ENCODE measurements at regions not wholly inside any gene's neighbourhood (a gene's known extent, or its start where the extent isn't known, plus 50 kb on each side); places are given as distances from the start of the nearest gene placed in this dataset.

- DNase-seq (ENCODE audit: low read depth): no peak
Observed at GRCh38 chr4:17112292-17112659, 213.8 kb upstream of the LDB2 start.

- DNase-seq (ENCODE audit: low read depth): no peak
Observed at GRCh38 chr4:17109126-17109525, 210.7 kb upstream of the LDB2 start.

GRCh38 chr4:17103231-17103630 lies 204.8 kb upstream of the LDB2 start:
- no peak for DNase-seq (ENCODE audit: low read depth)

GRCh38 chr4:17098996-17099395 lies 200.6 kb upstream of the LDB2 start:
- no peak for DNase-seq (ENCODE audit: low read depth)

GRCh38 chr4:17098401-17098800 lies 200.0 kb upstream of the LDB2 start:
- DNase-seq (ENCODE audit: low read depth): no peak

- DNase-seq (ENCODE audit: low read depth): no peak
Observed at GRCh38 chr4:17097362-17097761, 198.9 kb upstream of the LDB2 start.

GRCh38 chr4:17096692-17097091 lies 198.2 kb upstream of the LDB2 start:
- DNase-seq (ENCODE audit: low read depth): no peak

- no peak for DNase-seq (ENCODE audit: low read depth)
Observed at GRCh38 chr4:17095771-17096170, 197.3 kb upstream of the LDB2 start.

- no peak for DNase-seq (ENCODE audit: low read depth)
Observed at GRCh38 chr4:17094876-17095210, 196.4 kb upstream of the LDB2 start.

GRCh38 chr4:17094159-17094875 lies 195.9 kb upstream of the LDB2 start:
- DNase-seq (ENCODE audit: low read depth): no peak

- DNase-seq (ENCODE audit: low read depth): no peak
Observed at GRCh38 chr4:17093481-17093880, 195.0 kb upstream of the LDB2 start.

- DNase-seq (ENCODE audit: low read depth): no peak
Observed at GRCh38 chr4:17092736-17093437, 194.4 kb upstream of the LDB2 start.

GRCh38 chr4:17091104-17091503 lies 192.7 kb upstream of the LDB2 start:
- DNase-seq (ENCODE audit: low read depth): no peak

- no peak for DNase-seq (ENCODE audit: low read depth)
Observed at GRCh38 chr4:17090063-17090462, 191.6 kb upstream of the LDB2 start.

GRCh38 chr4:17085416-17085815 lies 187.0 kb upstream of the LDB2 start:
- no peak for DNase-seq (ENCODE audit: low read depth)

- no peak for DNase-seq (ENCODE audit: low read depth)
Observed at GRCh38 chr4:17082186-17082585, 183.7 kb upstream of the LDB2 start.

GRCh38 chr4:17081179-17081578 lies 182.7 kb upstream of the LDB2 start:
- DNase-seq (ENCODE audit: low read depth): no peak

GRCh38 chr4:17077105-17077504 lies 178.7 kb upstream of the LDB2 start:
- DNase-seq (ENCODE audit: low read depth): no peak

- no peak for DNase-seq (ENCODE audit: low read depth)
Observed at GRCh38 chr4:17072483-17072882, 174.0 kb upstream of the LDB2 start.

GRCh38 chr4:17068891-17069290 lies 170.4 kb upstream of the LDB2 start:
- no peak for DNase-seq (ENCODE audit: low read depth)

- DNase-seq (ENCODE audit: low read depth): no peak
Observed at GRCh38 chr4:17068392-17068791, 169.9 kb upstream of the LDB2 start.

- no peak for DNase-seq (ENCODE audit: low read depth)
Observed at GRCh38 chr4:17066972-17067371, 168.5 kb upstream of the LDB2 start.

GRCh38 chr4:17066236-17066635 lies 167.8 kb upstream of the LDB2 start:
- DNase-seq (ENCODE audit: low read depth): no peak

GRCh38 chr4:17065821-17066220 lies 167.4 kb upstream of the LDB2 start:
- DNase-seq (ENCODE audit: low read depth): no peak
